Glomerular visceral epithelial cell (primary cell): ENCODE measurements at regions not wholly inside any gene's neighbourhood (a gene's known extent, or its start where the extent isn't known, plus 50 kb on each side); places are given as distances from the start of the nearest gene placed in this dataset.
"Not testable (repeated sequence)": the region's sequence is repeated elsewhere in the genome, so short reads cannot be mapped to it uniquely, and the experiment has no call there.

Experiments used
- DNase-seq: peaks from one replicate; pipeline ENCODE4 v3.0.0-alpha.2; 2016; ENCODE audit errors: extremely low spot score

DNA sequence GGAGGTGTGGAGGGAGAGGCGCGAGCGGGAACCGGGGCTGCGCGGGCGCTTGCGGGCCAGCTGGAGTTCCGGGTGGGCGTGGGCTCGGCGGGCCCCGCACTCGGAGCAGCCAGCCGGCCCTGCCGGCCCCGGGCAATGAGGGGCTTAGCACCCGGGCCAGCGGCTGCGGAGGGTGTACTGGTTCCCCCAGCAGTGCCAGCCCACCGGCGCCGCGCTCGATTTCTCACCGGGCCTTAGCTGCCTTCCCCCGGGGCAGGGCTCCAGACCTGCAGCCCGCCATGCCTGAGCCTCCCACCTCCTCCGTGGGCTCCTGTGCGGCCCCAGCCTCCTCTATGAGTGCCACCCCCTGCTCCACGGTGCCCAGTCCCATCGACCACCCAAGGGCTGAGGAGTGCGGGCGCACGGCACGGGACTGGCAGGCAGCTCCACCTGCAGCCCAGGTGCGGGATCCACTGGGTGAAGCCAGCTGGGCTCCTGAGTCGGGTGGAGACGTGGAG lies 141.4 kb downstream of the SPRY1 start:
- not testable (repeated sequence) for DNase-seq

GRCh38 chr4:123545667-123546572 lies 149.3 kb downstream of the SPRY1 start:
- DNase-seq = no peak

DNA sequence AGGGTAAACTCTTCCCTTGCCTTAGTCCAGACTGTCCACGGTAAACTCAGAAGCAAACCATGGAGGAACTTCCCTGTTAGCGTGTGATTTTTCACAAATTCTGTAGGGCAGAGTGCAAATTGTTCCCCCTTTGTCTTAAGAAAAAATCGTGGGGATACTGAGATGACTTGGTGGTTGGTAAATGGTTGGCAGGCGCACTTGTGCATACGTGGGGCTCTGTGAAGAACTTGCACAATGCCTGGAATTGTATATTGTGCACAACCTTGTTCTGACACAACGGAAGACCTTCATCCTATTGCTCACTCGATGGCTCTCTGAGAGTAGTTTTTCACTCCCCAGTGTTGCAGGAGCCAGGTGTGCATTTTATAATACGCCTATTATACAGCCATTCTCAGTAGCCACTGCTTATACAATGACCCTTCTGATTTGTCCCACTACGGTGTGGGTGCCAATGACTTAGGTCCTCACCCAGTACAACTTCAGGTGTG lies 150.0 kb downstream of the SPRY1 start:
- no peak for DNase-seq

DNA sequence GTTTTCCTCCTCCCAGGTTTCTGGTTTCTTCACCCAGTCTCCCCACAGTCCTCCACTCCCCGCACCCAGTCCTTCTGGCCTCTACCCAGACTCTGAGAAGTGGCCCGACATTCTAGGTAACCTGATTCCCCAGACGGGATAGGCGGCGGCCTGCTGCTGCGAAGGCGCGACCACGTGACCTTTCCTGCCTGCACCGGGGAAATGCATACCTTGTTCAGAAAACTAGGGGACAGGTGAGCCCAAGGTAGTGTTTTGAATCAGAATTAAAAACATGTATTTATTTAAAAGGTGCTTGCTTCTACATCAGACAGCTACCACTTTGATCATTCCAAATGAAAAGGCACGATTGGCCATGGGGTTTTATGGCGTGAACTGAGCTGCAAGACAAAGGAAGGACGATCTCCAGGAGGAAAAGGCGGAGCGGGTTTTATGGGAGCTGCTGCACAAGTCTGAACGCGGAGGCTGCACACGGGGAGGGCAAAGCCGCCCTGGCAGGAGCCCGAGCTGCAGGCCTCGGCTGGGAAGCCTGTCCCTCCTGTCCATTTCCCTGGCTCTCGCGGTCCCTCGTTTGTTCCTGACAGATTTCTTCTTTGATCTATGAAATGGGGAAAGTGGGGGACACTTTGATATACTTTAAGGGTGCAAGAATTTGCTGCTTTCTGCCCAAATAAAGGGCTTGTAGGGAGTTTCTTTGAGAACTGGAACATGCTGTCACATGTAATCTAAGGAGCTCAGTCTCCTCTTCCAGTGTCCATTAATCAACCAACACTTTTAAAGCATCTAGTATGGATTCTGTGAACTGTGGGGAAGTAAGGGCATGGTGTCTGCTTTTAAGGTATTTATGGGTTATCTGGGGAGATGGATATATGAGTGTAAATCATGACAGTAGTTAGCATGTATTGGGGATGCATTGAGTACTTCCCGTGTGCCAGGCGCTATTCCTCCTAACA lies 150.9 kb downstream of the SPRY1 start:
- no peak for DNase-seq

DNA sequence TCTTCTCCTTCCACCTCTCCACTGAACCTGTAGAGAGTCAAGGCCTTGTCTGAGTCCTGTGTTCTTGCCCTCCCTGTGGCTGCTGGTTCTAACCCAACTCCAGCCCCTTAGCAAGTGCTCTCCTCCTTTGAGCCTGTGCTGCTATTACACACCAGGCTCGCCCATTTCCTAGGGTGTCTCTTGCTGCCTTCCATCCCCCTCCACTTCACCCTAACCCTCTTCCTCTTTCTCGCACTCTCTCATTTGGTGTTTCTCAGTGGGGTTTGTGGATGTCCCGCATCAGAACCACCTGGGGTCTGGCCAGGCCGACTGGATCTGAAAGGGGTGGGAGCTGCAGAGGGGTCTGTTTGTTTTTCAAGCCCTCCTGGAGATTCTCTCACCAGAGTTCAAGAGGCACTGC lies 156.7 kb downstream of the SPRY1 start:
- no peak for DNase-seq

DNA sequence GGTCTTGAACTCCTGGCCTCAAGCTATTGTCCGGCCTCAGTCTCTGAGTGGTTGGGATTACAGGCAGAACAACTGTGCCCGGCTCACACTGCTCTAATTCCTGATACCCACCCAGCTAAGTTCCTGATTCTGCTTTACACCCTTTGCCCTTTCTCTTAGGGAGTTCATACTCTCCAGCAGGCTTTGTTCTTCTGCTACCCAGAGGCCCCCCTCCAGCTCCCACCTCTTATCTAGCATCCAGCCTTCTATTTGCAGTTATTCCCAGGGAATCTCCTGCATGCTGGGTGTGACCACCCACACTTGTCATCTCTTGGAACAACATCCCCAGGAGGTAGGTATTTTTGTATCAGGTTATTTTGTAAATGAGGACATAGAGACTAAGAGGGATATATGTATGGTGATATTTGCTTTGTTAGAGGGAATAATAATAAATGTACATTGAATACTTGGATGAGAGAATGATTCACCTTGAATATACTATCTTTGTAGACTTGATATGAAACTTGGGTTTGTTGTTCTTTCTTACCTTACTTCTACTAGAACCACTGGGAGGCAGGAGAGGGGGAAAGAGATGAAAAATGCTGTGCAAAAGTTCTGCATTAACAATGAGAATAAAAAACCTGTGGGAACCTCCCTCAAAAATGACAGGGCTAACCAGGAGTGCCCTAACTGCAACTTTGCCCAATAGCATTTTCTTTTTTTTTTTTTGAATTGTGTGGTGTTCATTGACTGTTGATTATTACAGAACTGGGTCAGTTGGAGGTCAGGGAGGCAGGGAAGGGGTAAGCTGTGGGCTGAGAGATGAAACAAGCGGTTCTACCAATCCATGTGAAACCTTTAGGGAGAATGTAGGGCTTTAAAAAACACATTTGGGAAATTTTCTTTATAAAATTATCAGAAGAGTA lies 157.4 kb downstream of the SPRY1 start:
- DNase-seq = no peak

GRCh38 chr4:123554801-123555232 lies 158.2 kb downstream of the SPRY1 start:
- DNase-seq = no peak

- DNase-seq = peak; percentile 73
Observed at GRCh38 chr4:123555233-123555806, 158.7 kb downstream of the SPRY1 start.

DNA sequence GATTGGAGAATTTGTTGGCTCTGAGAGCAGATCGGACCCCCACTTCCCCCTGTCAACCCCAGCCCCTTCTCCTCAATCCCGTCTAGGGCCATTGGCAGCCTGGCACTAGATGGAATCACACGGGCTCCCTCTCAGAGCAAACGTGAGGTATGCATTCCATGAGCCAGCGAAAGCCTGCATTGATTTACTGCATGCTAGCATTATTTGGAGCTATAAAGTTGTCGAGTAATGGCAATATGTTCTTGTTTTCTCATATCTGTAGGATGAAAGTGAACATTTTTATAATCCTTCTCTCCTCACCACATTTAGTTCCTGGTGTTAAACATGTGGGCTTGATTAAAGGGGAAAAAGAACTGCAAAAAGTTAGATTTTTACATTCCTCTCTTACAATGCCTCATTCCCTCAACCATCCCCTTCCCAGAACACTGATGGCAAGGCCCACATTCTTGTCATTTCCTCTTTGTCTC lies 159.2 kb downstream of the SPRY1 start:
- no peak for DNase-seq

DNA sequence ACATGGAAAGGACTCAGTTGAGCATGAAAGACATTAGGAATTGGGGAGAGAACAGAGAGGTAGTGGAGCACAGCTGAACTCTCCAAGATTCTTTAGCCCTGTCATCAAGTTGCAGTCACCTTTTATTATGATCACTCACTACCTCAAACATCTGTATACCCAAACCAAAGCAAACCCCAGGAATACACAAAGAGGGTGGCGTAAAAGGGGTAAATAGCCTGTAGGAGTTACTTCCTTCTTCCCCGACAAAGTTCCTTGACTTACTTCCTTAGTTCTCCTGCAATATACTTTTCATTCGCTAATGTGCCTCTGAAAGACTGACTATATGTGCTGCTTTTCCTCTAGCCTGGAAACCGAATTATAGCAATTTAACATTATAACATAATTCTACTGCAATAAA lies 159.9 kb downstream of the SPRY1 start:
- DNase-seq = no peak

- DNase-seq = no peak
Observed at GRCh38 chr4:123557857-123558536, 161.4 kb downstream of the SPRY1 start.

DNA sequence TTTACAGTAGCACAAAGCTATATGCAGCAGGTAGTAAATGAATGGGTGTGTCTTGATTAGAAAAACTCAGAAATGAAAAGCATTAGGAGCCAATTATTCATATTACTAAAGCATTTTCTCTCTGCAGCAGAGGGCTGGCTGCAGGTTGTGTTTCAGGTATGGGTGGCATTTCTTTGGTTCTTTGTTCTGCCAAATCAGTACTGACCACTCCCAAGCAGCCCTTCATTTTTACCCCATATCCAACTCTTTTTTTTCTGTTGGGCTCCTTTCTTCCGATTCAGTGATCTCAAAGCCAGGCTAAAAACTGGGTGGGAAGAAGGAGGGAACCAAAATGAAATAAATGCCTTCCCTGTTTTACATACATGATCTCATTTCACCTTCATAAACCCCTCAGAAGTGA lies 162.3 kb downstream of the SPRY1 start:
- no peak for DNase-seq

DNA sequence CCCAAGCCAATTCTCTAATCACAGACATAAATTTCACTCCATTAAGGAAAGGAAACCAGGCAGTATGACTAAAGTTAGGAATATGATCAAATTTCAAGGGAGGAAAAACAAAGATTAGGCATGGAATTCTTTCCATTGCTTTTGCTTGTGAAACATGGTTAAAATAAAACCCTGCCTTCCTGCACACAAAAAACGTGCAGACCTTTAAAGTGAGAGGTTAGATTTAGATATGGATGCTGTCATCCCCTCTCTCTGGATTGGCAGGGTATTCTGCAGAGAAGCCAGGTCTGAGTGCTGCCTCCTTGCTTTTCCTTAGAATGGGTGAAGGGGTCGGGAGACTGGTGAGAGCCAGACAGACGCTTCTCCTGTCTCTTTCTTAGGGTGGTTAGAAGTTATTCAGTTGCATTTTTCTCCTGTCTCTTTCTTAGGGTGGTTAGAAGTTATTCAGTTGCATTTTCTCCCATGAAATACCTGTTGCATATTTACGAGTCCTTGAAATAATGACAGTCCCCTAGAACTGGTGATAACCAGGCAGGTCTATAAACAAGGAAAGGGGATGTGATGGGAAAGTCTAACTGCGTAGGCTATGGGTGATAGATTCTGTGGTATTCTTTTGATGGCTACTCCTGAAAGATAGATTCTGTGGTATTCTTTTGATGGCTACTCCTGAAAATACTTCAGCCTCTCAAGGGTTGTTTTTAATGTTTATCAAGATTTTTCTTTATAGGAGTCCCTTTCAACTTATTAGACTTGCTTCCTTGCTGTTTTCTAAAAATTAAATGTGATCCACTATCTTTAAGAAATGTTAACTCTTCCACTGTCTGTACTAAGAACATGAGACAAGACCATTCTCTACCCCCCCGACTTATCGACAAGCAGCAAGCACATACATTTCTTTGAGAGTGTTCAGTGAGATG lies 163.6 kb downstream of the SPRY1 start:
- peak; percentile 5 for DNase-seq

DNA sequence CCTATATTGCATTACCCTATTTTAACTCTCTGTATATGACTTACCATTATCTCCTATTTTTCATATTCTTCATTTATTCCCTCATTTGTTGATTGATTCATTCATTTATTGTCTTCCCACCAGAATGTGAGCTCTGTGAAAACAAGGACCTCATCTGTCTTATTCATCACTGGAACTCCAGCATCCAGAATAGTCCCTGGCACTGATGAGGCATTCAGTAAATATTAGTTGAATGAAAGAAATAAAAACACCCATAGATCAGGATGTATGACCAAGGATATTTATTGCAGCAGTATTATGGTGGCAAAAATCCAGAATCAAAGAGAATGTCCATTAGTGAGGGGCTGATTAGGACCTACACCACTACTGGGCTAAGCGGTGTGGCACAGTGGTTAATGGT lies 164.9 kb downstream of the SPRY1 start:
- no peak for DNase-seq

DNA sequence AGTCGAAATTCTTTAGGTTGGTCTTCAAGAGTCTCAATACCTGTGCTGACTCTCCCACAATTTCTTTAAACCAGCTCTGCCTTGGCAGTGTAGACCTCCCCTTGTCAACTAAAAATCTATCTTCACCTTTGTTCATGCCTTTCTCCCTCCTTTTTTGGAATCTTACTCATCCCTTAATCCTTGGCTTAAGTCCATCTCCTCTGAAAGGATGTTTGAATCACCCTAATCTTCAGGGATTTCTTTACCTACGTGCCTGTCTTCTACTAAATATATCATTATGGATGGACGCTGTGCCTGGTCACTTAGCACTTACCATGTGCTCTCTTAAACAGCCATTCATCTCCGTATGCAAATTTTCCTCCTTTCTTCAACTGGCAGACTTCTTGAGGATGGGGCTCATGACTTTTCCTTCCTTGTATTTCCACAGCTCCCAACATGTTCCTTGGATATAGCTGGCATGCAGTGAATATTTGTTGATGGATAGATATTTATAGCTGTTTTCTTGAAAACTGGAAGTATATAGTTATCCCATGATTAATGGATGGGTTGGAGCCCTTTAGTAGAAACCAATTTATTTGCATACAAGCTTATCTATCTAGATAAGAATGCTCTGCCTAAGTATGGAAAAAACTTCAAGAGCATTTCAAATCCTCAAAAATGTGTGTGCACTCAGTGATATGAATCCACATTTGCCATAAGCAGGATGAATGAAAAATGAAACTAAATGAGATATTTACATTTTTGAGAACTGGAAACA lies 166.6 kb downstream of the SPRY1 start:
- DNase-seq = no peak

DNA sequence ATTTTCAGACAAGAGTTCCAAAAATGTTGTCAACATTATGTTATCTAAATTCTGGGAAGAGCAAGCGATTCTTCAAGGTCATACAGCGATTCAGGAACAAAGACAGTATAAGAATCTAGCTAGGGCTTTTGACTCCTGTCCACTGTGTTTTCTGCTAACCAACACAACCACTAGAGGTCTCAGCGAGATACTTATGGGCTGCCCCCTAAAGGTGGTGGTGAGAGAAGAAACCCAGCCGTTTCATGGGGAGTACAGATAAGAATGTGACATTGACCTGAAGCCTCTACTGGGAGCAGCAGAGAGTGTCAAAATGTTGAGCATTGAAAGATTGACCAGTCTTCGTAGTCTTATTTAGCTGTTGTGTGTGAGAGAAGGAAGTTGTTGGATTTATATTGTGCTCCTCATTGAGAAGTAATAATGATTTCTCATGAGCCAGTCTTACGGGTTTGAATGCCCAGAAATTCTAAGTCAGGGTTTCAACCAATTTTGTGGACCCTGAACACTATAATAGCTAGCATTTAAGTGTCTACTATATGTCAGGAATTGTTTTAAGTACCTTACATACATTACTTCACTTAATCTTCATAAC lies 168.3 kb downstream of the SPRY1 start:
- peak; percentile 71 for DNase-seq

DNA sequence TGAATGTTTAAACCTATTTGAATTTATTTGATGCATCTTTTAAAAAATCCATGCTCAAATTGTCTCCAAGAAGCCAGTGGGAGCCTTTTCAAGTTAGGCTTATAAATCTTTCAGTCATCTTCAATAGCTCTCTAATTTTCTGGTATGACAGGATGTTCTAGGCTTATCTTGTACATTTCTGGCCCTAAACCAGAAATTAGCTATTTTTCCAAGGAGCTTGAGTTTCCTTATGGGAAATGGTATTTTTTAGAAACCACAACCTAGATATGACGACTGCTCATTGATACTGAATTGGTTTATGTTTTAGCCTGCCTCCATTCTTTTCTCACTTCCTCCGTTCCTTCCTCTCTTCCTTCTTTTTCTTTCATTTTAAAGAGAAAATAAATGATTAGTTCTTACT lies 172.3 kb downstream of the SPRY1 start:
- DNase-seq = no peak

- no peak for DNase-seq
Observed at GRCh38 chr4:123569541-123569940, 172.9 kb downstream of the SPRY1 start.
